OCI-LY1 (cell line): ENCODE measurements at regions not wholly inside any gene's neighbourhood (a gene's known extent, or its start where the extent isn't known, plus 50 kb on each side); places are given as distances from the start of the nearest gene placed in this dataset.

Experiments used
- CTCF ChIP-seq: fragments of 200-600 bp; sonication (generic), shearing (Covaris generic); IDR thresholded peaks from 2 replicates; pipeline ENCODE4 v1.5.1; 2017; ENCODE audit warnings: mild to moderate bottlenecking, antibody characterized with exemption, low read length, moderate library complexity, mixed read lengths
- EZH2 ChIP-seq: fragments of 200-600 bp; sonication (generic), shearing (Covaris generic); IDR thresholded peaks from 2 replicates; pipeline ENCODE4 v1.8.0; 2017; ENCODE audit warnings: borderline replicate concordance, mixed run types, mild to moderate bottlenecking, antibody characterized with exemption, low read length, moderate library complexity, mixed read lengths

GRCh38 chr4:54368281-54369265 lies 139.5 kb downstream of the PDGFRA start:
- no peak for TF ChIP-seq CTCF
- TF ChIP-seq EZH2: no peak
